Stimulated activated CD4-positive, alpha-beta T cell treated with anti-CD3 and anti-CD28 coated beads, Interleukin-2, amount 100 ng/mL, for 4 hours (primary cell): ENCODE measurements at regions not wholly inside any gene's neighbourhood (a gene's known extent, or its start where the extent isn't known, plus 50 kb on each side); places are given as distances from the start of the nearest gene placed in this dataset.

Experiments
- DNase-seq: peaks from one replicate; pipeline ENCODE4 v3.0.0-alpha.2; 2020; ENCODE audit warnings: low read depth

- DNase-seq = no peak
These were observed 168.5 kb upstream of the GLI2 start for GRCh38 chr2:120567128-120567527.

GRCh38 chr2:120568089-120568974 lies 167.3 kb upstream of the GLI2 start:
- no peak for DNase-seq

GRCh38 chr2:120568975-120569268 lies 166.7 kb upstream of the GLI2 start:
- no peak for DNase-seq

GRCh38 chr2:120570001-120570400 lies 165.7 kb upstream of the GLI2 start:
- no peak for DNase-seq

GRCh38 chr2:120570546-120570945 lies 165.1 kb upstream of the GLI2 start:
- DNase-seq = no peak

GRCh38 chr2:120571015-120571728 lies 164.5 kb upstream of the GLI2 start:
- DNase-seq = no peak

- DNase-seq = no peak
These were observed 163.4 kb upstream of the GLI2 start for GRCh38 chr2:120572226-120572625.

GRCh38 chr2:120574620-120575019 lies 161.0 kb upstream of the GLI2 start:
- DNase-seq = no peak

GRCh38 chr2:120575966-120576365 lies 159.7 kb upstream of the GLI2 start:
- DNase-seq = no peak

GRCh38 chr2:120576509-120577474 lies 158.9 kb upstream of the GLI2 start:
- DNase-seq = no peak

GRCh38 chr2:120577721-120578295 lies 157.9 kb upstream of the GLI2 start:
- DNase-seq = no peak

- no peak for DNase-seq
These were observed 156.9 kb upstream of the GLI2 start for GRCh38 chr2:120578576-120579352.

GRCh38 chr2:120579916-120580685 lies 155.6 kb upstream of the GLI2 start:
- DNase-seq = no peak

- DNase-seq = no peak
These were observed 155.0 kb upstream of the GLI2 start for GRCh38 chr2:120580709-120581108.

GRCh38 chr2:120583121-120583520 lies 152.5 kb upstream of the GLI2 start:
- no peak for DNase-seq

- no peak for DNase-seq
These were observed 151.7 kb upstream of the GLI2 start for GRCh38 chr2:120583851-120584570.

GRCh38 chr2:120586507-120587278 lies 149.0 kb upstream of the GLI2 start:
- DNase-seq = no peak

GRCh38 chr2:120587279-120587996 lies 148.2 kb upstream of the GLI2 start:
- no peak for DNase-seq
